Activated CD4-positive, CD25-positive, alpha-beta regulatory T cell treated with anti-CD3 and anti-CD28 coated beads, Interleukin-2, amount 50 U/mL, for 16 hours (primary cell): ENCODE measurements at regions not wholly inside any gene's neighbourhood (a gene's known extent, or its start where the extent isn't known, plus 50 kb on each side); places are given as distances from the start of the nearest gene placed in this dataset.
"Not testable (repeated sequence)": the region's sequence is repeated elsewhere in the genome, so short reads cannot be mapped to it uniquely, and the experiment has no call there.

Experiments used
- DNase-seq: peaks from one replicate; pipeline ENCODE4 v3.0.0-alpha.2; 2020; ENCODE audit warnings: low read depth, low spot score

DNA sequence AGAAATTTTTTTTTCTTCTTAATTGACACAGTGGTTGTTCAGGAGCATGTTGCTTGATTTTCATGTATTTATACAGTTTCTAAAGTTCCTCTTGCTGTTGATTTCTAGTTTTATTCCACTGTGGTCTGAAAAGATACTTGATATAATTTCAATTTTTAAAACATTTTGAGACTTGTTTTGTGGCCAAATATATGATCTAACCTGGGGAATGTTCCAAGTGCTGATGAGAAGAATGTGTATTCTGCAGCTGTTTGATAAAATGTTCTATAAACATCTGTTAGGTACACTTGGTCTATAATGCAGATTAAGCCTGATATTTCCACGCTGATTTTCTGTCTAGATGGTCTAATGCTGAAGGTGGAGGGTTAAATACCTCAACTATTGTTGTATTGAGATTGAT is 151.4 kb upstream of the IFNG-AS1 start:
- no peak for DNase-seq

DNA sequence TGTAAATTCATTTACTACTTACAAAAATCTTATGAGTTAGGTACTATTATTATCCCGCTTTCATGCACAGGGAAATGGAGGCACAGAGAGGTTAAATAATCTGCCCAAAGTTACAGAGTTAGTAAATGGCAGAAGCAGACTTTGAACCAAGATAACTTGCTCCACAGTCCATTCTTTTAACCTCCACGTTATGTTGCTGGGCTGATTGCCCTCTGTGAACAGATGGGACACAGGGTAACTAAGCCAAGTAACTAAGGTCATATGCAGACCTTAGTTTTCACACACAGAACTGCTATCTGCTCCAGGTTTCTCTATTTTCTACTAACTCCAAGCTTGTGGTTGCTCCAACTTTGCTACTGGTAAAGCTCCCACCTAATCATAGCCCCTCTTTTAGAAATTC is 147.1 kb upstream of the IFNG-AS1 start:
- DNase-seq = no peak

DNA sequence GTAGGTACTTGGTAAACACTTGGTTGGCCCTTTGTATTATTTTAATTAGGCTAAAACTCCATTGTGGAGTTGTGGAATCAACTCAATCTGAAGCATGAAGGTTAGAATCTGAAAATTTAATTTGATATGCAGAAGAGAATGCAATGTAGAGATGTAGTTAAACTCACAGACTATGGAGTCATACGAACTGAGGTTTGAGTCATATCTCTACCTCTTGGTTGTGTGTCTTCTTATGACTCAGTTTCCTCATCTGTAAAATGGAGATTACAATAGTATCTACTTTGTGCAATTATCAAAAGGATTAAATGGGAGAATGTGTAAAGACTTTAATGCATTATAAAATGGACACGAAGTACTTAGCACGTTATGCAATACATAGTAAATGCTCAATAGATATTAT is 146.0 kb upstream of the IFNG-AS1 start:
- DNase-seq = no peak

DNA sequence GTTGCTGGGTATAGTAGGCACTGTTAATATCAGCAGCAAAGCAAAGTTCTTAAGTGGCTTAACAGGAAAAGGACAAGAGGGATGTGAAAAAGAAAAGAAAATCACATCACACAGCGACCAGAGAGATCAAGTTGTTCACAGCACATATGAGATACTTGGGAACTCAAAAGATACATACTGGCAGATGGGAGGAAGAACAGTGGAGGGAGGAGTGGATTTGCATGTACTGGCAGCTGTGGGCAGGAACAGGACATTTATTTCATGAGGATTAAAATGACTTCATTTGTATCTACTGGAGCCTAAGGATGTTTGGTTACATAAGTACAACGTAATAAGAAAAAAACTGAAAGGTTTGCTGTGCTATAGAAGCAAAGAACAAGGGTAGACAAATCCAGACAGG is 136.5 kb upstream of the IFNG-AS1 start:
- DNase-seq = no peak

DNA sequence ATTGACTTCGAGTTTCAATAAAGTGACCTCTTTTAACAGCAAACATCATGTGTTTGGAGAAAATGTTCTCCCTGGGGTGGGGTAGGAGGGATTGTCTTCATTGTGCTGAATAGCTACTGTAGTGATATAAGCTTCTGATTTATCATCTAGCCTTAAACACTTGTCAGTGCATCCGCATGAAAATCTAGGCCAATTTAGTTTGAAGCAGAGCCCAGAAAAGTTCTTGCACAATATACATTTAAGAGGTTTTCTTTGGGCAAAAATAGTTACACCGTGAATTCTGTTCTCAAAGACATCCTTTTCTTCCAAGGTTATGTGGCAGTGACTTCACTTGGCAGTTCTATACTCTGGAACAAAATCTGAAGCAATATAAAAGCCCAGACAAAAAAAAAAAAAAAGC is 136.0 kb upstream of the IFNG-AS1 start:
- DNase-seq = no peak

DNA sequence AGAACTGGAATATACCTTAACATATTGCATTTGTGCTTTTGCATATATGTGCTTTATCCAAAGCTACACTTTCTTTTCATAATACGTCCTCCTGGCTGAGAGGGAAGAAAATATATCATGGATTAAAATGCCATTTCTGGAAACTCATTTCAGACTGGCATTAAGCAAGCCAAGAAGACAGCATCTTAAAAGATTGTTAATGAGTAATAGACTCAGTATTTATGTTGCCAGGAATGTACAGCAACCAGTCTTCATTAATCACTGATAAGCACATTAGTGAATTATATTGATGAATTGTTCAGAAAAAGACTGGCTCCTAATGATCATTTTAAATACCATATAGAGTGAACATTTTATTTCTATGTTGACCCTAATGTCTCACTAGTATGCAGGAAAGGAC is 134.9 kb upstream of the IFNG-AS1 start:
- no peak for DNase-seq

DNA sequence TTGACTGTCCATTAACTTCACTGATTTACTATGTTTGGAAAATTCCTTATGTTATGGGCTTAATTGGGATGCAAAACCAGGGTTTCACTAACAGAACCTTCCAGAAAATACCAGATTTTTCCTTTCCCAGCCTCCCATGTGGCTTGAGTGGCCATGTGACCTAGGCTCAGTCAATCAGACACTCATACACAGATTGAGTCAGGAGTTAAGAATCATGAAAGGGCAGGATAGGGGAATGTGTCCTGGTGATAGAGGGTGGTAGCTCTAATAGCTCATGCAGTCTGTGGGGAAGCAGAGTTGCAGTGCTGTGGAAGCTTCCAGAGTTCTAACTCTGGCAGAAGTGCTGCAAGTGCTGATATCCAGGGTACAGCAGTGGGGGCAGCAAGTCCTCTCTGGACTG is 134.1 kb upstream of the IFNG-AS1 start:
- DNase-seq = no peak

DNA sequence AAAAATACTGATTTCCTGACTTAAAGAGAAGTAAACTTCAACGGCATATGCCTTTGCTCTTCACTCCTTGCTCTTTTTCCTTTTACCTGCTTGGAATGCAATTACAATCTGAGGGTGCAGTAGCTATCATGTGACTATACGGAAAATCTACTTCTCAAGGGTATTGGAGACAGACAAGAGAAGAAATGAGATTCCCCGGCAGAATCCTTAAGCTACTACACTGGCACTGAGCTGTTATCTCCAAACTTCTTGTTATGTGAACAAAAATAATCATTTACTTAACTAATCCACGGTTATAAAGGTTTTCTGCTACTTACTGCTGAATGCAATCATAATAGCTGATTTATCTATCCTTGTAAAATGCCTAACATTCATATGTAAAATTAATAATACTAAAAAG is 118.0 kb upstream of the IFNG-AS1 start:
- no peak for DNase-seq

DNA sequence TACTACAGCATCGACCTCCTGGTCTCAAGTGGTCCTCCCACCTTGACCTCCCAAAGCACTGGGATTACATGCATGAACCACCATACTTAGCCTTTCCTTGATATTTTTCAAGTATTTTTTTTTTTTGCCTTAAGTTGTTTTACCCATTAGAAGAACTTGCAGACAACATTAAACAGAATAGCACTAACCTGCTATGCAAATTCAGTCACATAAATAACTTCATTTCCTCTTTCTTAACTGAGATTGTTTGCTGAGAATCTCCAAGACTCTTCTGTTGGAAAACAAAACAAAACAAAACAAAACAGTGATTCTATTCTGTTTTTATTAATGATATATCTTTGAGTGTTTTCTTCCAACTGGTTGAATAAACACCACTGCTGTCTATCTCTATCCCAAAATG is 115.9 kb upstream of the IFNG-AS1 start:
- DNase-seq = no peak

DNA sequence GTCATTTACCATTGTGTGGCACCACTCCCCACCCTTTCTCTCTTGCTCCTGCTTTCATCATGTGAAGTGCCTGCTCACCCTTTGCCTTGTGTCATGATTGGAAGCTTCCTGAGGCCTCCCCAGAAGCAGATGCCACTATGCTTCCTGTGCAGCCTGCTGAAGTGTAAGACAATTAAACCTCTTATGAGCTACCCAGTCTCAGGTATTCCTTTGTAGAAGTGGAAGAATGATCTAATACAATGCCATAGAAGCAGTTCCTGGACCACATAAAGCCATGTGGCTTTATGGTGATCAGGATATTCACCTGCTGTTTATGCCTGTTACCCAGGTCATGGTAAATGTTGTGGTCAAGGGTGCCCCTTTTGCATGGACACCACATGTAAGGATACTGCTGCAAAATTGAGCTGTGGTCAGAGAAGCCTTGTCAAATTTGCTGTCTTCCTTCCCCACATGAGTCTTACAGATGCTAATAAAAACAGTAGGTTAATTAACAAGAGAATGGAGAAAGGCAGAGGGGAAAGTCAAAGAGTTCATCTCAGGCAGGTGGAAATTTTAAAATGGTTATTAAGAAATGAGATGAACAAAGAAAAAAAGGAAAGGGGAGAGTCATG is 112.8 kb upstream of the IFNG-AS1 start:
- no peak for DNase-seq

DNA sequence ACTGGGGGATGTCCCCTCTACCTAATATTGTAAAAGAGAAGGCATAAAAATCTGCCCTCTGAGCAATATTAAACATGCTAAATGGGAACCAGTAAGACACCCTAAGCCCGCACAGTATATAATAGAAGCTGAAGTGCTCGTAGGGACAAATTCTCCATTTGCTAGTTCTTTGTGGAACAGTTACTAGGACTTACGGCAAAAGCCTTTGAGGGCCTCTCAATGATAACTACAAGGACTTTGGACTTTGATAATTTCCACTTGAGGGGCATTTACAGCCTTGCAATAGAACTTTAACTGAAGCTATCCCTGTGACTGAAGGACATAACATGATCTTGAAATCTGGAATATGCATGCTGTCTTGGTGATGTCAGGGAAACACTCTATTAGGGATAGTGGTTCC is 111.5 kb upstream of the IFNG-AS1 start:
- DNase-seq = no peak

DNA sequence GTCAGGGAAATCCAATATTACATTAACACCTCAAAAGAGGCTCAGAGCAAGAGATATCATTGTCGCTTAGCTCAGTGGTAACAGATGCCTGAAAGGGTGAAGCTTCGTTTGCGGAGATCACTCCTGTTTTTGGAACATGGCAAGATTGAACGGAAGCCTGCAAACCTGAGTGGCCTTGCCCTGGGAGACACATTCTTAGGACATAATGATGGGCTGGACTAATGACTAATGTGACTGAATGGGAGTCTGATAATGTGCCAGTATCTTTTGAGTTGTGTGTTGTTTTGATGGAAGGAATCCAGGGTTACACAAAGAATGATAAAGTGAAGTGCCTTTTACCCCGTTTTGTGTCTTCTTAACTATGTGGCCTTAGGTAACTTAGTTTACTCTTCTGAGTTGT is 109.3 kb upstream of the IFNG-AS1 start:
- no peak for DNase-seq

DNA sequence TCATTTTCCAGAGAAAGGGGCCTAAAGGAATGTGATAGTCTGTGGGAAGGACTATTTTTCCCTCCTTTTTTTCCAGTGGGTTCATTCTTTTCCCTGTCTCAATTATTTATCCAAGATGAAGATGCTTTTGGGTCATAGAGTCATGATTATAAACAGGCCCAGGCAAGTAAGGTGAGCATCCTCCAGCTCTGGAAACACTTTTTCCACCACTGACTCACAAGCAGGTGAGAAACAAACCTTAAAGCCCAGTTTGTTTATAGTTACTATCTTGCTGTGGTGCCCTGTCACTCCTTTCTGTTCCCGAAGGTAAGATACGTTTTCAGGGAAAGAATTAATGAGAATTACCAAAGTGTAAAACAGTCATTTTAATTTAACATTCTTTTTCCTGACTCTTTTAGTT is 107.7 kb upstream of the IFNG-AS1 start:
- no peak for DNase-seq

DNA sequence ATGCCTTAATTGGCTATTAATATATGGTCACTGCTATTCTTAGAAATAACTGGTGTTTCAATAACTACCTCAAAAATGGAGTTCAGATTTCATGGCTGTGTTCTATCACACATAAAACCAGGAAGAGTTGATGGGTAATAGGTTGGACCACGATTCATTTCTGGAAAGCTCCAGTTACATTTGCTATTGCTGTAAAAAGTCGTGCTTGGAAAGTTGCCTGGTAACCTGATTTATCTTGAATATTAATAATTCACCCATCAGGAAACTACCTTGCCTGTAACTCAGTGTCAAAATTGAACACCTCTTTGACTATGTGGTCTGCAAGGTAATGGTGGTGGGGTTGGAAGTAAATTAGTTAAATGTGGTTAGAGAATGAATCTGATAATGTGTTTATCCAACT is 104.7 kb upstream of the IFNG-AS1 start:
- DNase-seq = no peak

DNA sequence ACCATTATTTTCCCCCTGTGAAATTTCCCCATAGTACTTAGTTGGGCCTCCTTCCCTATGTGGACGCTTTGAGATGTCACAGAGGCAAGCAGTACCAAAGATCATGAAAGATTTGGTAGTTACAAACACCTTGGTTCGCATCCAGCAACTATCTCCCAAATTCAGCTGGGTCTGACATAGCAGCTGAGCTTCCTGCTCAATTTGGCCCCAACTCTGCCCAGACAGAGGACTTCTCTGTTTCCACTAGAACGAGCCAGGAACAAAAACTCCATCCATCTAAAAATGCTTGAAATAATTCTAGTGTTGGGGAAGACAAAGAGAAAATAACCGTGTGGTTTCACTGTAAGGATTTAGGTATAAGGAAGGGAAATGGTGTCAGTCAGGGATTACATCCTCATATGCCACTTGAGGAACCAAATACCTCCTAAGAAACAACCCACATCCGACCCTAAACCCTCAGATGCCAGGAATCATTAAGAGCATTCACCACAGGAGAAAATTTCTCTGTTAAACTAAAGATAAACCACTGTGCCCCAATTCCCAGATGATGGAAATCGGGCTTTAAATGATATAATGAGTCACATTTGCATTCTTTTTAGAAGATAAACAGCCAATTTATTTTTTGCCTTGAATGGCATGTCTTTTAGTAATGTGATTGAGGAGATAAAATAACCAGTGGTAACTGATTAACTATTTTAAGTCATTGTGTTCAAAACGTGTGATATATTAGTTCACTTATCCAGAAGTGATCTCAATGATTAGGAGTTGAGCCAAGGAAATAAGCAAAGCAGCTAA is 103.7 kb upstream of the IFNG-AS1 start:
- DNase-seq = no peak

DNA sequence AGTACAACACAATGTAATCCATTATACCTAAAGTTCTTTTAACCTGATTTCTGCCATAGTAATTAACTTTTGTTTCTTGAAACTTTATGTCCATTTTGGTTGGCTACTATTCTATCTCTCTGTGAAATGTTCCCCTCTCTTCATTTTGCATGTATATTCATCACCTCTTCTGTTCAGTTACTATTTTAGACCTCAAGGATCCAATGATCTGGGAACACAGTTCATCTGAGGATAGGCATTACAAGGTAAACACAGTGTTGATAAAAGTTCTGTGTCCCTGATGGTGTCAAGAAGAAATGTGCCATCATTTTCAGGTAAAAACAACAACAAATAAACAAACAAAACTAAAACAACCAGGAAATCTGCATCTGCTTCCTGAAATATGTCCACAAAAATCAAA is 102.2 kb upstream of the IFNG-AS1 start:
- no peak for DNase-seq

DNA sequence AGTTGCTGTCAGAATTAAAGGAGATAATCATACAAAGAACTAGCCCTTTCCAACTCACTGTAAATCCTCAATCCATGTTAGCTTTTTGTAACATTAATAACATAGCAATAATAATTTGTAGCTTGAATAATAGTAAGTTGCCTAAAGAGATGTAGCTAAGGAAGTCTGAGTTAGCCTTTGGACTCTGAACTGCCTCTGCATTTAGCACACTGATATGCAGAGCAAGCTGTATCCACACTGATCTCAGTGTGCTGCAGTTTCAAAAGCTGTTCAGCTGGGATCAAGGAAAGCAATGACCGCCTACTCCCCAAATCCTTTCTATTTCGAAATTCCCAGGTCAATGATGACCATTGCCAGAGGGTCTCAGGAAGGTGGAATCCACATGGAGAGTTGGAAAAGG is 99.3 kb upstream of the IFNG-AS1 start:
- DNase-seq = no peak

DNA sequence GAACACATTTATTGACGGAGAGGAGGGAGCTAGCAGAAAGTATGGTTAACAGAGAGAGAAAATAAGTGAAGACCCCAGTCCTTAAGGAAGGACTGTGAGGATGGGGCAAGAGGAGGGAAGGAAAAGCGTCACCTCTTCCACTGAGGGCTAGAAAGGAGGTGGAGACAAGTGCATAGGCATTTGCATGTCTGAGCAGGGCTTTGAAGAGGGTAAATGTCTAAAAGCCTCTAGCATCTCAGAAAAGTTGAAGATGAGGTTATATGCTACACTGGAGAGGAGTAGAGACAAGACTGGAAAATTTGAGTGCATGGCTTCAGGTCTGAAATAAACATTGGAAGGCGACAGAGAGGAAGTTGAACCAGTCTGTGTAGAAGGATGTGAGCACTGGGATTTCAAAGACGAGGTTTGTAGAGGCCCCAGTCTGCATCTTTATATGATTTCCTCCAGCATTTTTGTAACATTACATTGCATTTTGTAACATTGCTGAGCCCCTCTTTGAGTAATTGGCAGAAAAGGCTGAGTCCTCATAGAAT is 98.5 kb upstream of the IFNG-AS1 start:
- no peak for DNase-seq

DNA sequence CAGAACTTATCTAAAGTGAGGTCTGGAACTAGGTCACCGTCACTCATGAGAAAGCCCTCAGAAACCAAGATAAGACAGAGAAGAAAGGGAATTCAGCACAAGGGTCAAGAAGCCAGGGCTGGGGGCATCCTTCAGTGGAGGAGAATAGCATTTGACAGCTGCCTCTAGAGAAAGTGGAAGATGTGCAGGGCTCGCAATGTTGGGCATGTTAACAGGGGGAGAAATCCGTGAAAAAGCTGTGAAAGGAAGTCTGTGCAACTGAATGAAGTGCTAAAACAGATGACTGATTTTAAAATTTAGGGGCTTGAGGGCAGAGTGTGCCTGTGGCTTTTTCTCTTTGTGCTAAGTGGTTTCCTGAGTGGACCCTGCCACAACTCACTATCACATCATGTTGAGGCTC is 97.7 kb upstream of the IFNG-AS1 start:
- no peak for DNase-seq

DNA sequence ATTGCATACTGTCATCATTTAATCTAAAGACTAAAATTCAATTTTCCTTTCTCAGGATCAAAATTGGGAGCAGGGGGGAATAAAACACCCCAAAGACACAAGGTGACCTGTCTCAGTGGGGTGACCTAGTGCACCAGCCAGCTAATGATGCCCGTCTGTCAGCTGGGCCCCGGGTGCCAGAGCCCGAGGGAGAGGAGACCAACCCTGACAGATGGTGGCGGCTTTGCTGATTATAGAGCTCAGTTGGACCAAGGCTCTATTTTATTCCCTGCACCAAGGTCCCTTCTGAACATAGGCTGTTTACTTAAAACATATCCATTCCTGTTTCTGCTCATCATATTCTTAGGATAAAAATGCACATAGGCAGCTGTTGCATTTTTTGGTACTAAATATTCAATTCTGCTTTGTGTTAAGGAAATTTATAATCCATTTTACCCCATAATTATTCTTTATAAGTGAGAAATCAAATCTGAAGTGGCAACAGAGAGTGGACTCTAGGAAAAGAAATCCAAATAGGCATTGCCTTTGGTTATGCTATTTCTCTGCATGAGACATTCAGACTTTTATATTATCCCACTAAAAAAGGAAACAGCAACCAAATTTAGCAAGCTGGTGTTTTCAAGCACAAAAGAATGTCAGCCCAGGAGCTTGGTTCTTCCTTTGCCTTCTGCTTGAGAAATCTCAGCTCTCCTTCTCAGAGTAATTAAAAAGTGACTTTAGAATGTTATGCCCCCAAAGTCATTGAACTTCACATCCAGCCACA is 96.8 kb upstream of the IFNG-AS1 start:
- no peak for DNase-seq

DNA sequence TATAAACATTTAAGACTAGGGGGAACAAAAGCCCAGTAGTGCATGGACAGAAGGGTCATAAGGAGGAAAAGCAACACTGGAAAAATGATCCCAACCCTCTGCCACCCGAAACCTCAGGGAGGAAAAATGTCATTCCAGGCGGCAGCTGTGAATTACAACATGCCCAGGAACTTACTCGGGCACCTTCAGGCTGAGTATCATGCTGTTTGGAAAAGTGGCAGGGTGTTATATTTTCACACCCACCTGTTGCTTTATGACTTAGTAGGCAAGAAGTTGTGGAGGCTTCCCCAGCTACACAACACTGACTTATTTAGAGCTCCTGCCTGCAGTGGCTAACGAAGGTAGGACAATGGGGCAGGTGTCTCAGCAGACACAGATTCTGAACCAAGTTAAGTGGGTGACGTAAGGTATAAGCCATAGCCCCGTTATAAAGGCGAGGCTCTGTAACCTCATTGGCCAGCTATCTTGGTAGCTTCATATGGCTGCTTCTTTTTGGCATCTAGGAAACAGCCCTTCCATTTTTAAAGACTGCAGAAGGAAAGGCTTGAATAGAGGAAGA is 96.1 kb upstream of the IFNG-AS1 start:
- DNase-seq = no peak

DNA sequence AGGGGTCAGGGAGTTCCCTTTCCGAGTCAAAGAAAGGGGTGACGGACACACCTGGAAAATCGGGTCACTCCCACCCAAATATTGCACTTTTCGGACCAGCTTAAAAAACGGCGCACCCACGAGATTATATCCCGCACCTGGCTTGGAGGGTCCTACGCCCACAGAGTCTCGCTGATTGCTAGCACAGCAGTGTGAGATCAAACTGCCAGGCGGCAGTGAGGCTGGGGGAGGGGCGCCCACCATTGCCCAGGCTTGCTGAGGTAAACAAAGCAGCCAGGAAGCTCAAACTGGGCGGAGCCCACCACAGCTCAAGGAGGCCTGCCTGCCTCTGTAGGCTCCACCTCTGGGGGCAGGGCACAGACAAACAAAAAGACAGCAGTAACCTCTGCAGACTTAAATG is 88.8 kb upstream of the IFNG-AS1 start:
- DNase-seq = not testable (repeated sequence)
